Stimulated activated CD8-positive, alpha-beta memory T cell treated with anti-CD3 and anti-CD28 coated beads, Interleukin-4, amount 100 ng/mL, for 4 hours (primary cell): ENCODE measurements at regions not wholly inside any gene's neighbourhood (a gene's known extent, or its start where the extent isn't known, plus 50 kb on each side); places are given as distances from the start of the nearest gene placed in this dataset.

Experiments
- DNase-seq, 2 donors: peaks; one replicate each; pipeline ENCODE4 v3.0.0-alpha.2; 2020; ENCODE audit warnings: low read depth in 2 of 2, low spot score in 1 of 2

GRCh38 chr19:31761281-31761913 lies 412.2 kb upstream of the TSHZ3 start:
- DNase-seq: no peak

- no peak for DNase-seq
Measured at GRCh38 chr19:31770223-31770622, 421.0 kb upstream of the TSHZ3 start.

GRCh38 chr19:31772915-31773314 lies 423.7 kb upstream of the TSHZ3 start:
- DNase-seq: no peak

- DNase-seq: no peak
Measured at GRCh38 chr19:31781542-31781941, 432.3 kb upstream of the TSHZ3 start.

- DNase-seq: no peak
Measured at GRCh38 chr19:31783592-31783991, 434.4 kb upstream of the TSHZ3 start.

GRCh38 chr19:31784671-31785101 lies 435.4 kb upstream of the TSHZ3 start:
- DNase-seq: no peak

GRCh38 chr19:31801611-31802010 lies 452.4 kb upstream of the TSHZ3 start:
- no peak for DNase-seq

- DNase-seq: no peak
Measured at GRCh38 chr19:31803835-31804446, 454.7 kb upstream of the TSHZ3 start.

GRCh38 chr19:31804668-31805067 lies 455.4 kb upstream of the TSHZ3 start:
- DNase-seq: no peak

GRCh38 chr19:31810536-31811109 lies 461.4 kb upstream of the TSHZ3 start:
- no peak for DNase-seq

GRCh38 chr19:31817971-31818797 lies 468.9 kb upstream of the TSHZ3 start:
- DNase-seq: no peak

GRCh38 chr19:31818798-31819105 lies 469.5 kb upstream of the TSHZ3 start:
- no peak for DNase-seq

GRCh38 chr19:31819837-31820236 lies 470.6 kb upstream of the TSHZ3 start:
- no peak for DNase-seq

- DNase-seq: no peak
Measured at GRCh38 chr19:31821346-31821745, 472.1 kb upstream of the TSHZ3 start.

- no peak for DNase-seq
Measured at GRCh38 chr19:31825134-31826094, 476.2 kb upstream of the TSHZ3 start.

GRCh38 chr19:31826325-31826724 lies 477.1 kb upstream of the TSHZ3 start:
- DNase-seq: no peak

GRCh38 chr19:31831421-31832175 lies 482.4 kb upstream of the TSHZ3 start:
- DNase-seq: no peak

GRCh38 chr19:31832176-31832548 lies 482.9 kb upstream of the TSHZ3 start:
- DNase-seq: no peak

- DNase-seq: no peak
Measured at GRCh38 chr19:31834070-31834469, 484.8 kb upstream of the TSHZ3 start.

- no peak for DNase-seq
Measured at GRCh38 chr19:31838163-31838815, 489.1 kb upstream of the TSHZ3 start.
